Activated CD8-positive, alpha-beta memory T cell treated with anti-CD3 and anti-CD28 coated beads, Interleukin-2, amount 50 U/mL, for 1 hour (primary cell): ENCODE measurements at regions not wholly inside any gene's neighbourhood (a gene's known extent, or its start where the extent isn't known, plus 50 kb on each side); places are given as distances from the start of the nearest gene placed in this dataset.

Experiments
- DNase-seq: peaks from one replicate; pipeline ENCODE4 v3.0.0-alpha.2; 2020; ENCODE audit errors: extremely low read depth

GRCh38 chr21:35138665-35139381 is 89.7 kb upstream of the RUNX1 start:
- peak; percentile 45 for DNase-seq

GRCh38 chr21:35136586-35137219 is 87.6 kb upstream of the RUNX1 start:
- no peak for DNase-seq

GRCh38 chr21:35136106-35136505 is 87.0 kb upstream of the RUNX1 start:
- no peak for DNase-seq

DNA sequence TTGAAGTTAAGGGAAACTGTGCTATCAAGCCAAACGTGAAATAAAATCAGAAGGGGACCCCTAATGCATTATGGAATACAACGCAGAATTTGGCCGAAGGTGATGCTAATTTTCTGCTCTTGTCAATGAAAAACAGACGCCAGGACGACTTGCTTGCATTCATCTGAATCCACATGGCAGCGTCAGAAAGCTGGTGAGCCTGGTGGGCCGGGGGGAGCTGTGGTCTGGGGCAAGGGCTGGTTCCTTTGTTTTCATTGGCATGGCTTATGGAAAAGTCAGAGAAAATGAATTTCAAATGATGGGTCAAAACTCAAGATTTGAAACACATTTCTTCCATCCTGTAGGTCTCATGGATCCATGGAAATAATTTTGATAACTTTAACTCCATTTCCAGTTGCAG is 86.4 kb upstream of the RUNX1 start:
- DNase-seq: no peak

GRCh38 chr21:35134309-35134708 is 85.2 kb upstream of the RUNX1 start:
- no peak for DNase-seq

DNA sequence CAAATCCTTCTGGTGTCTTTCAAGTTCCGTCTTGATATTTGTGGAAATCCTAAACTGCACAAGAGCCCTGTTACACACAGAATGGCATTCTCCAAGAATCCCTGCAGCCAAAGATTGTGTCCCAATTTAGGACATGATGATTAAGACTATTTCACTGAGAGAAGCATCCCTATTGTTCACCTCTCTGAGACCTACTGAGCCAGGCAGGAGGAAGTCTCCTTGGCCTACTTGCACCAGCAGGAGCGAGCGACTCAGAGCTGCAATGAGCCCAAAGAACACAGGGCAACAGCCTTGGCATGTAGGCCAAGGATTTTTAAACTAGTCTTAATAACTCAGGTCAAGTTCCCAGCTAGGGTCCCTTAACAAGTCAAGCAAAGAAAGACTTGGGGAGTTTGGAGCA is 79.4 kb upstream of the RUNX1 start:
- DNase-seq: no peak

DNA sequence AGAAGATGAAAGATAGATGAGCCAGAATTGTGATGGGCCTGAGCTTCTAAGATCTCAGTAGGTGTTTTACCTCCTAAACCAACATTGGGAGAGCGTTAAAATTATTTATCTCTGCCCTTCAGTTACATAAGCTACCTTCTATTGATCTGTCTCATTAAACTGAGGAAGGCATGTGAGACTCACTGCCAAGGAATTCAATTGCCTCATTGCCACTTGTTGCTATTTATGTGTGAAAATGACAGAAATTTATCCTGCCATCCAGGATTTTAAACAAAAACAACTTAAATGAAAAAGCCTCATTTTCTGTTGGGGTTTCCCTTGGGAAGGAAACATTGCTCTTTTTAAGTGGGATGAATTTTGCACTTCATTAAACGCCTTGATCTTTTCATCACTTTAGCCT is 78.7 kb upstream of the RUNX1 start:
- DNase-seq: no peak

DNA sequence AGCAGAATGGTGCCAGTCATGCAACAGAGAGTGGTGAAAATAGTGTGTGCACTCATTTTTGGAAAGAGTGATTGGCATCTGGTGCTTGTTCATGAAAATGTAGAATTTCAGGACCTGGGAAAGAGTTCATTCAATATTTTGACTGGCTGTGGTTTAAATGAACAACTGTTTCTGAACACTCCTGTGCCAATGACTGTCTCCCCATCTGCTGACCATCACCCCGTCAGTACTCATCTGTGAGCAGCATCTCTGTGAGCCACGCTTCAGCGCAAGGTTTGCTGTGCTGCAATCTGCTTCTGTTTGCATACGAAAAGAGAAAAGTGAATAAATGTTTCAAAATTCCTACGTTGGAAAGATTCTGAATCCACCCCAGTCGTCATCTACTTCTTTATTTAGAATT is 77.9 kb upstream of the RUNX1 start:
- DNase-seq: no peak

- DNase-seq: no peak
Observed at GRCh38 chr21:35120631-35121180, 71.6 kb upstream of the RUNX1 start.

GRCh38 chr21:35119501-35120047 is 70.5 kb upstream of the RUNX1 start:
- DNase-seq: no peak

DNA sequence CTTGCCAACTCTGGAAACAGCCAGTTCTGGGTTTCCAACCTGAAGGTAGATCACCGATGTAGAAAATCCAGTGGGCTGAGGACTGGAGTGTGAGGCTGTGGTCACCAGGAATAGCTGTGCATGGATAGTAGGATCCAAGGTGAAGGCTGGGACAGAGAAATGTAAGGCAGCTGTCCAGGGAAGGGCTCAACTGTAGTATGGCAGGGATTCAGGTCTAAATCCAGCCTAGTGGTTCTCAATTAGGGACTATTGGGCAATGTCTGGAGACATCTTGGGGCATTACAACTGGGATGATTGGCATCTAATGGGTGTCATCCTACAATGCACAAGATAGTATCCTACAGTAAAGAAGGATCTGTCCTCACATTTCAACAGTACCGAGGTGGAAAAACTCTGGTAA is 67.7 kb upstream of the RUNX1 start:
- no peak for DNase-seq

- DNase-seq: no peak
Observed at GRCh38 chr21:35113064-35113463, 64.0 kb upstream of the RUNX1 start.

GRCh38 chr21:35111321-35111930 is 62.3 kb upstream of the RUNX1 start:
- no peak for DNase-seq

- no peak for DNase-seq
Observed at GRCh38 chr21:35108887-35109286, 59.8 kb upstream of the RUNX1 start.

DNA sequence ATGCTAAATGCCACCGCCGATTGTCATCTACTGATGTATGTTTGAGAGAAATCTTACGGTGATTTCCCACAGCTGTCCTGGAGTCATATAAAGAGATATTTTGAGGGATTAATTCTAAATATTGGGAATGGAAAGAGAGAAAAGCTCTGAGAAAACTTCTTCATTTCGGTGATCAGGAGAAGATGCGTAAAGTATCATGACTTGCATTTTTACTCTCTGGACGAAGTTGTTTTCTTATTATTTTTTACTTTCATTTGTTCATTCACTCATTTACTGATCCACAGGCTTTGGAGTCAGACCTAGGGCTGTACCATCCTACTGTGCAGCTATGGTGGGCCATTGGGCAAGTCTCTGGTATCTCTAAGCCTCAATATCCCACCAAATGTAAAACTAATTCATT is 58.4 kb upstream of the RUNX1 start:
- DNase-seq: no peak

DNA sequence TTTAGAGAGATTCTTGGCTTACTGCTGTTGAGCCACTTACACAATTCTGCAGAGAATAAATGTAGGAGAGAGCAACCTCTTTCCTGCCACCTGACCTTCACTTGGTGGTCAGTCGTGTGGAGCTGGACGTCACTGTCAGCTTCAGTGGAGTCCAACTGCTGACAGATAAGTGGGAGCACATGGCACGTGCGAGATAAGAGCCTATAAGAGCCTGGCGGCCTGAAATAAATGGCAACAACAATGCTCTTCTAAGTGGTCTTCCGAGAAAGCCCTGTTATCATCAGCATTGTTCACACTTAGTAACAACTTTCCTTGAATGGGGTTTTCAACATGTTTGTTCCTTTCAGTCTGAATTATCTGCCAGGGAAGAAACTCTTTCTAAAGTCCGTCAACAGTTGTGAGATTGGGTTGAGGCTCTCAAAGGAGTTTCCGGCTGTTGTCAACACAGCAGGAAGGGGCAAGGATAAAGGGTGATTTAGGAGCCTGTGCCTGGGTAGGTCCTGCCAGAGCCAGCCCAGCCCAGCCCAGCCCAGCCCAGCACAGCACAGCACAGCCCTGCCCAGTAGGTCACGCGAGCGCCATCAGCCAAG is 57.2 kb upstream of the RUNX1 start:
- no peak for DNase-seq

GRCh38 chr21:35102488-35103371 is 53.6 kb upstream of the RUNX1 start:
- DNase-seq: peak; percentile 28

GRCh38 chr21:35100349-35100811 is 51.3 kb upstream of the RUNX1 start:
- no peak for DNase-seq

GRCh38 chr21:35099310-35099709 is 50.2 kb upstream of the RUNX1 start:
- DNase-seq: no peak
